GM04504 (cell line): ENCODE measurements at regions not wholly inside any gene's neighbourhood (a gene's known extent, or its start where the extent isn't known, plus 50 kb on each side); places are given as distances from the start of the nearest gene placed in this dataset.
A peak's percentile ranks its signal among the peaks of the same experiment; 100 is the strongest.
"Not testable (repeated sequence)": the region's sequence is repeated elsewhere in the genome, so short reads cannot be mapped to it uniquely, and the experiment has no call there.

ENCODE experiments used
- DNase-seq: peaks from one replicate; pipeline ENCODE4 v3.0.0-alpha.2; 2012; ENCODE audit warnings: low read depth

- no peak for DNase-seq
These were observed 138.3 kb upstream of the DUSP10 start for GRCh38 chr1:221880182-221880581.

DNA sequence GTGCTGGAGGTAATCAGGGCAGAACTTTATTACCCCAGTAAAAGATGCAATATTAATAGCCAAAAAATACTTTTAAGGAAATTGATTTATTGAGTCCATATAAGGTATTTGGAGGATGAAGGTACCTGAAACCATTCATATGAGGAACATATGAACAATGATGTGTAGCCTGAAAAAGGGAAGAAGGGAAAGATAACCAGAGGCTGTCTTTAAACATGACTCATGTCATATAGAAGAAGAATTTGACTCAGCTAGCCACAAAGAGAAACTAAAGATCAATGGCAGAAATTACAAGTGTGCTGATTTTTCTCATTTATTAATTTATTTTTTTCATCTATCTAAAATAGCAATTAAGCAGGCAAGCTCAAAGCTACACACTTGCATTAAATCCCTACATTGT is 136.2 kb upstream of the DUSP10 start:
- DNase-seq: no peak

GRCh38 chr1:221877311-221877710 is 135.4 kb upstream of the DUSP10 start:
- no peak for DNase-seq

DNA sequence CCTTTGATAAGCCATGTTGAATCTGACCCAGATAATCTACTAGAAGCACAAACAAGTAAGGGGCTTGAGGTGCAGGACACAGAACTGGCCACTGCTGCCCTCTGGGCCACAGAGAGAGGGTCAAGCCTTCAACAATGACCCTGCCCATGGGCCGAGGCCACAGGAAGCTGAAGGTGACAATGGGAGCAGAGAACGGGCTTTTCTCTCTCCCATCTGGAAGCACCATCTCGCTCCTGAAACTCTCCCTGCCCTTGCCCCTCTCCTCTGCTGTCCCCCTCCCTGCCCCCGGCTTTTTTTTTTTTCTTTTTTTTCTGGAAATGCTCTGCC is 133.1 kb upstream of the DUSP10 start:
- DNase-seq: no peak

- no peak for DNase-seq
These were observed 132.6 kb upstream of the DUSP10 start for GRCh38 chr1:221874285-221875003.

GRCh38 chr1:221873673-221874072 is 131.8 kb upstream of the DUSP10 start:
- no peak for DNase-seq

- DNase-seq: no peak
These were observed 129.2 kb upstream of the DUSP10 start for GRCh38 chr1:221871056-221871455.

GRCh38 chr1:221869779-221870178 is 127.9 kb upstream of the DUSP10 start:
- DNase-seq: peak; percentile 83

- peak; percentile 37 for DNase-seq
These were observed 126.9 kb upstream of the DUSP10 start for GRCh38 chr1:221868593-221869303.

DNA sequence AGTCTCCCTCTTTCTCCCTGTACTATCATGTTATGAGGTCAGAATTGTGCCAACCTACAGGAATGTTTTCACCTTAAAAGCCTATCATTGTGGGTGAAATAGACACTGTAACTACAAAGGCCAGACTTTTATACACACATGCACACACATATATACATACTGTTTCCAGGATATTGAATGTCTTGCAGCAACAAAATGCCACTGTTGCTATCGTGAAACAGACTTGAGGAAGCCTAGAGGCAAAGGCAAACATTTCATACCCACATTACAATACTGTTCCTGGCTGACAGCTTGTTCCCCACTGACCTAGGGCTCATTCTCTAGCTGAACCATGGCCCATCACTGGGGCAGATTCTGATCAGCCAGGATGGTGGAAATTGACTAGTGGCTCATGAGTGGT is 125.1 kb upstream of the DUSP10 start:
- DNase-seq: no peak

- peak; percentile 62 for DNase-seq
These were observed 123.9 kb upstream of the DUSP10 start for GRCh38 chr1:221865808-221866207.

DNA sequence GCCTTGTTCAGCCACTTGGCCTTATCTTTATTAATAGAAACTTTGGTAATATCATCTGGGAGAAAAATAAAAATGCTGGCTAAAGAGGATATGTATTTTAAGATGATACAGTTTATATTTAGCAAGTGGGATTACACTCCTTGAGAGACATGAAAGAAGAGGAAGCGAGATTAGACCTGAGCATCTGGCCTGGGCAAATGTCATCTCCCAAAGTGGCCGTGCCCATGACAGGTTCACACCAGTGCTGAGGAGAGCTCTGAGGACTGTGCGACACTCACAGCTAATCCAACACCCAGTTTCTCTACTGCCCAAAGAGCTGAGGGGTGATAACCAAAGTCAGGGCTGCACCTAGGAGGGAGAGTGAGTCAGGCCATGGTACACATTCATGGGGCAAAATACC is 121.7 kb upstream of the DUSP10 start:
- DNase-seq: no peak

DNA sequence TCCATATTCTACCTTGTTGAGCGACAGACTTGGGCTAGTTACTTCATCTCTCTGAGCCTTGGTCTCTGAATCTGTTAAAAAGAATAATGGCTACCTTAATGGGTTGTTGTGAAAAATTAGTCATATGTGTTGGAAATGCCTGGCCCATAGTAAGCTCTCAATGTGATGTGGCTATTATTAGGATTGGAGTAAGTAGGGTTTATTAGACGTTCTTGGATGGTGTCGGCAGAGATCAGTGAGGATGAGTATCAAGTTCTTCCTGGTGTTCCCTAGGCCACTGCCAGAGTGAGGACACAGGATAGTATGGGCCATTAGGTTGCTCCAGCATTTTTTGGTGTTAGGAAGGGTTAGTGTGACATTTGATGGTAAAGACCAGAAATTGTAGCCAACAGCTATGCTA is 121.1 kb upstream of the DUSP10 start:
- DNase-seq: no peak

DNA sequence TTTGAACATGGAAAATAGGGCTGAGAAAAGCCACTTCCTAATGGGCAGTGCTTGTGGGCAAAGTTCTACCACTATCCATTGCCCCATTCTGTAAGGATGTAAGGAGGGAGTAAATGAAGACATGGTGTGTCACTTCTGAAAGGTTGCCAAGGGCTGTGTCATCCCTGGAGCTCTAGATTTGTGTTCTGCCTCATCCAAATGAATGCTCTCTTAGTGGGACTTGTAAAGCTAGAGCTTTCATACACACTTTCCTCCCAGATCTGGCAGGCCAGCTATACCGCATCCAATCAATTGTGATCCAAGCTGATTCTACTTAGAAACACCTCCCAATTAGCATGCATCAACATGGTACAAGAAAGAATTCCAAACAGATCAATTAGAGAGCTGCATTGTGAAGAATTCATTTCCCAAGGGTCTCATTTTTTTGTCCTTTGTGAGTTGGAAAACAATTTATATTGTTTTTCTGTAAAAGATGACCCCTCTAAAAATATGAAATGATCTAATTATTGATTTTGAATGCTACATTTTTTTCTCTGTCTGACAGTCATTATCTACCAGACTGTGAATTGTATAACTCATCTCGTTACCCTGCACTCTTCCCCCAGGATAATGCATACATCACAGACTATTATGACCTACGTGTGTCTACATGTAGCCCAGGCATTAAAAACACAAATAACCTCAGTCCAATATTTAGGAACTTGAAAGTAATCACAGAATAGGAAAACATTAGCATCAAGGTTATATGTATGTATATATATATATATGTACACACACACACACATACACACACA is 117.1 kb upstream of the DUSP10 start:
- peak; percentile 87 for DNase-seq

- DNase-seq: not testable (repeated sequence)
These were observed 115.2 kb upstream of the DUSP10 start for GRCh38 chr1:221857094-221857444.

DNA sequence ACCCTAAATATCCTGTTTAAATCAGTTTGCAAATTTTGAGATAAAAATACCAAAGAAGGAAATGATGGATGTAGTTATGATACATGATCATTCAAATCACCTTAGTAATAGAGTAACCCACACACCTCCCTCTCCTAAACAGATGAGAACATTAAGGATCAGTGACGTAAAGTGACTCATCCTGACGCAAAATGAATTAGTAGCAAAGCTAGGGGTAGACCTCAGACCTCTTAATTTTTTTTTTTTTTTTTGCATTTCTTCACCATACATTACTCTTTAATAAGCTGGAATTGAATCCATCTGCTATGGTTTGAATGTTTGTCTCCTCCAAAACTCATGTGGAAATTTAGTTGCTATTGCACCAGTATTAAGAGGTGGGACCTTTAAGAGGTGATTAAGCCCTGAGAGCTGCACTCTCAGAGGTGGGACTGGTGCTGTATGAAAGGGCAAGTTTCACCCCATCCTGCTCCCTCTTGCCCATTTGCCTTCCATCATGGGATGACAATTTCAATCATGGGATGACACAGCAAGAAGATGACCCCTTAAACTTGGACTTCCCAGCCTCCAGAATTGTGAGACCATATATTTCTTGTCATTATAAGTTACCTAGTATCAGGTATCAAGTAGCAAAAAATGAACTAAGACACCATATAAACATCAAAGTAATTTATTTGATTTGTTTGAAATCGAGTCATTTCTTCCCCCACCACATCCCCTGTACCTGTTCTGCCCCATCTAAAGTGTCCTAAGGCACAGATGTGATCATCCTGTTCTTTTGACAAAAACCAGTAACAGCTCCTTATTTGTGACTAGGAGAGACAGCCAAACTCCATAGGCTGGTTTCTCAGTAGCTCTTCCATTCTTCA is 114.6 kb upstream of the DUSP10 start:
- no peak for DNase-seq

DNA sequence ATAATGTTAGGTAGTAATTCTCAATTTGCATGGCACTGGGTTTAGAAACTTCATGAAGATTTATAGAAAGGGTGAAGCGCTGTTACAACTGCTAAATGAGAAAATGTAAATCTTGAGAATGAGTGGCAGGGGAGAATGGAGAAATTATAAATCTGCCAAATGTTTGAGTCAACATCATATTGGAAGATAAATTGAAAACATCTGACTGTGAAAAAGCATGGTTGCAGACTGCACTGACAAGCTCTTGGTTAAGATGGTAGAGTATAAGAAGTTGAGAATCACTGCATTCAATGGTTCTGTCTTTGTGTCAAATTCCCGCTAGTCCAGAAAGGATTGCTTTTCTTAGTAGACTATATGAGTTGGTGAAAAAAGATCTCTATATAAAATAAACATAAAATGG is 113.3 kb upstream of the DUSP10 start:
- no peak for DNase-seq

GRCh38 chr1:221851336-221851735 is 109.4 kb upstream of the DUSP10 start:
- DNase-seq: no peak

DNA sequence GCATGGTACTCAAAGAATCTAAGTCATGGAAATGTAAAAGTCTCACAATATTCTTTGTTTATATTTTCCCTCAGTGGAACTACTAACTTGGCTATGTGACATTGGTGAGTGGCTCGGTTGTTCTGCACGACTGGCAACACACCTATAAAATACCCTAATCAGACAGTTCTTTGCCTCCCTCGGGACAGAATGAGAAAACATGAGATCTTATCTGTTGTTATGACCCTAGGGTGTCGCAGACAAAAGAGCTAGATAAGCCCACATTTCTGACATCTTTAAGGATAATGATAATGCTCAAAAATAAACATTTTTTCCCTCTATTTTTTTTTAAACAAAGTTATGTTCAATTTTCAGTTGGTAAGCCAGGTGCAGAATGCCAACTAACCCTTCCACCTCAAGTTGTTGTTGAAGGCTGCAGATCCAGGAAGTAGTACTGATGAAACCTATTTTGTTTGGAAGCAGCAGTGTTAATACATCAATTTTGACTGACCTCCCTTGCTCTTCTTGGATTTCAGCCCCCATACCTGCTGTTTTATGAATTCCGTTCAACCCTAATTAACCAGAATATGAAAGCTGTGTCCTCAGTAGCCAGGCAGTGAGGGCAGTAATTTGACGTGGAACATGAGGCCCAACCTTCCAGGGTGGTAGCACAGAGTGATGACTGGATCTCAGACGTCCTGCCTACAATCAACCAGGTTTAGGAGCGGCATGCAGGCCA is 108.7 kb upstream of the DUSP10 start:
- DNase-seq: no peak

DNA sequence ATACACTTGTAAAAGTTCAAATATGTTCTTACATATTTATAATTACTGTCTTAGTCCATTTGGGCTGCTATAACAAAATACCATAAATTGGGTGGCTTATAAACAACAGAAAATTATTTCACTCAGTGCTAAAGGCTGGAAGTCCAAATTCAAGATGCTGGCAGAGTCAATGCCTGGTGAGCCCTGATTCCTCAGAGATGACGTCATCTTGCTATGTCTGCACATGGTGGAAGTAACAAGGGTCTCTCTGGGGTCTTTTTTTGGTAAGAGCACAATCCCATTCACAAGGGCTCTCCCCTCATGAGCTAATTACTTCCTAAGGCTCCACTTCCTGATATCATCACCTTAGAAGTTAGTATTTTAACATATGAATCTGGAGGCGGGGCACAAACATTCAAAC is 108.0 kb upstream of the DUSP10 start:
- no peak for DNase-seq

DNA sequence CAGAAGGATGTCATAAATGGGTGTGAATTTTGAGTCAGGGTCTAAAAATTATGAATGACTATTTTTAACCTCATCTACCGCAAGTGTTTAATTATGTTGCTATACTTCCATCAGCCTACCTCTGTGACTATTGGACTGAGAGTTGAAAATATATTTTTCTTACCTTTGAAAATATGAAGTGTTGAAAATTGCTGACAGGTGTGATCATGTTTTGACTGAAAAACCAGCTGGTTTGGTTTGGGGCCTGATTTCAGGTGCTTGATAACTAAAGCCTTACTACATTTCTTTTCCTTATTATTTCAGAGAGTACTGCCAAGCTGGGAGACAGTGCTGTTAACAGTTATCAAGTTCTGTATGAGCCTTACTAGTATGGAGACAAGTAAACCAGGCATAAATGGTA is 107.2 kb upstream of the DUSP10 start:
- DNase-seq: no peak

- DNase-seq: no peak
These were observed 105.8 kb upstream of the DUSP10 start for GRCh38 chr1:221847676-221848075.
